HL-60 (cell line): ENCODE measurements at regions not wholly inside any gene's neighbourhood (a gene's known extent, or its start where the extent isn't known, plus 50 kb on each side); places are given as distances from the start of the nearest gene placed in this dataset.

Source experiments
- DNase-seq, 2 experiments: peaks; one replicate each; pipeline ENCODE4 v3.0.0-alpha.2; 2010 to 2020; ENCODE audit warnings: low read depth in 1 of 2, low spot score in 1 of 2
- H3K27ac ChIP-seq: fragments of 250-450 bp; sonication (Bioruptor Pico); replicated peaks from 2 replicates; pipeline ENCODE4 v1.5.1; 2020; ENCODE audit warnings: mild to moderate bottlenecking, moderate library complexity
- H3K27me3 ChIP-seq: fragments of 250-450 bp; sonication (Bioruptor Pico); 2 replicates; pipeline ENCODE4 v1.5.1; 2021; ENCODE audit warnings: mild to moderate bottlenecking, moderate library complexity; ENCODE audit not compliant: insufficient read depth, poor library complexity, severe bottlenecking
- H3K4me3 ChIP-seq: replicated peaks from 2 replicates; pipeline ENCODE4 v1.5.1; 2011; ENCODE audit warnings: mild to moderate bottlenecking, control low read depth, low read length; ENCODE audit not compliant: insufficient read depth
- CTCF ChIP-seq: IDR thresholded peaks from one replicate; pipeline ENCODE4 v1.5.1; 2011; ENCODE audit warnings: low read length, control low read depth, inconsistent platforms; ENCODE audit not compliant: insufficient read depth
- GABPA ChIP-seq: IDR thresholded peaks from 2 replicates; pipeline ENCODE4 v1.6.1; 2012; ENCODE audit warnings: low read depth
- POLR2AphosphoS5 ChIP-seq: IDR thresholded peaks from 2 replicates; pipeline ENCODE4 v1.6.1; 2012; ENCODE audit warnings: low read depth
- REST ChIP-seq: IDR thresholded peaks from 2 replicates; pipeline ENCODE4 v1.6.1; 2012; ENCODE audit warnings: low read depth; ENCODE audit not compliant: insufficient replicate concordance
- SPI1 ChIP-seq: IDR thresholded peaks from 2 replicates; pipeline ENCODE4 v1.6.1; 2012; ENCODE audit warnings: low read depth, mild to moderate bottlenecking, borderline replicate concordance

GRCh38 chrX:10393899-10394298 is 226.5 kb downstream of the MID1 start:
- no peak overlapping the region for H3K27ac ChIP-seq
- no peak overlapping the region for H3K4me3 ChIP-seq
- peaks cover 2% of the 10 kb centered on the region for H3K27me3 ChIP-seq
- TF ChIP-seq GABPA (no peak), POLR2AphosphoS5 (no peak), SPI1 (no peak), REST (no peak), CTCF (no peak)
- no peak for DNase-seq

- peak overlapping the region; percentile 75 for H3K27ac ChIP-seq
- TF ChIP-seq REST, result no peak
- TF ChIP-seq SPI1, result no peak
- TF ChIP-seq POLR2AphosphoS5, result no peak
- TF ChIP-seq CTCF, result no peak
- no peak for TF ChIP-seq GABPA
- H3K4me3 ChIP-seq, result no peak overlapping the region; the same call in 1 of the 2 replicates
- peaks cover 2% of the 10 kb centered on the region for H3K27me3 ChIP-seq
- peak in 1 of 2 experiments; percentile 44 for DNase-seq
Measured at GRCh38 chrX:10395179-10395578, 225.2 kb downstream of the MID1 start.
